ENCODE measurements at regions not wholly inside any gene's neighbourhood (a gene's known extent, or its start where the extent isn't known, plus 50 kb on each side); places are given as distances from the start of the nearest gene placed in this dataset.

- Histone ChIP-seq H2BK5ac (ENCODE audit: insufficient read length, low read length) (no peak overlapping the region), H3K4me2 (ENCODE audit: insufficient read depth, insufficient read length, low read length) (no peak overlapping the region), H4K8ac (replicated peaks; ENCODE audit: insufficient read length, low read depth, low read length) (no peak overlapping the region), H3K9me3 (ENCODE audit: control insufficient read depth, low read depth, low read length) (no peaks in the 10 kb centered on the region), H3K4ac (ENCODE audit: low read depth, low read length) (no peak overlapping the region), H4K20me1 (ENCODE audit: control insufficient read depth, insufficient read depth, insufficient read length) (no peaks in the 10 kb centered on the region), H4K5ac (ENCODE audit: insufficient read length, low read depth, low read length) (no peak overlapping the region), H3K23me2 (ENCODE audit: insufficient read length, low read depth, low read length, poor library complexity, severe bottlenecking) (no peaks in the 10 kb centered on the region), H3K4me1 (ENCODE audit: insufficient read depth, low read length) (no peaks in the 10 kb centered on the region), H3K27ac (ENCODE audit: insufficient read length, low read depth, low read length) (no peak overlapping the region), H3T11ph (ENCODE audit: low read length) (no peak overlapping the region), H3K9ac (ENCODE audit: extremely low read depth, insufficient read length, low read length) (no peak overlapping the region), H2BK120ac (ENCODE audit: low read depth, low read length, poor library complexity, severe bottlenecking) (no peak overlapping the region), H3K79me2 (ENCODE audit: insufficient read depth, low read length) (no peaks in the 10 kb centered on the region), H2BK15ac (ENCODE audit: low read depth, low read length) (no peak overlapping the region), H3K79me1 (ENCODE audit: insufficient read depth, low read depth, low read length, poor library complexity, severe bottlenecking) (no peaks in the 10 kb centered on the region), H3K14ac (ENCODE audit: insufficient read depth, low read length) (no peak overlapping the region; the same call in 1 of the 2 replicates), H3K56ac (ENCODE audit: insufficient read length, low read depth, low read length) (no peak overlapping the region), H2AK5ac (ENCODE audit: insufficient read length, low read length) (no peak overlapping the region), H2BK12ac (ENCODE audit: insufficient read length, low read depth, low read length) (no peak overlapping the region), H2BK20ac (ENCODE audit: low read depth, low read length, poor library complexity, severe bottlenecking) (no peak overlapping the region), H3K18ac (ENCODE audit: insufficient read length, low read depth, low read length) (no peak overlapping the region), H2AFZ (ENCODE audit: low read length) (no peak overlapping the region), H4K91ac (ENCODE audit: insufficient read length, low read depth, low read length) (no peak overlapping the region), H3K23ac (ENCODE audit: insufficient read length, low read depth, low read length) (no peak overlapping the region), H3K27me3 (ENCODE audit: insufficient read depth, low read length) (no peaks in the 10 kb centered on the region)
- Mint-ChIP-seq H3K36me3 (ENCODE audit: insufficient read depth in 1 of 3, low read depth in 3 of 3) (no peaks in the 10 kb centered on the region; a peak in 1 of 7 replicates), H3K4me1 (no peaks in the 10 kb centered on the region), H3K9me3 (peaks cover 2 to 6% of the 10 kb centered on the region in 2 experiments; a peak in 3 of 5 replicates), H3K27me3 (ENCODE audit: low read depth) (peaks cover 12% of the 10 kb centered on the region), H3K4me3 (no peak overlapping the region), H3K27ac (no peak overlapping the region)
- WGBS (ENCODE audit: extremely low coverage, insufficient read length, low lambda C conversion rate): no CpG with 5 or more reads among the region's 8 CpGs
- DNase-seq: no peak
- no peak for TF ChIP-seq CTCF (conservative IDR thresholded peaks at IDR 0.05)
These were observed 61.9 kb upstream of the FOXC1 start for GRCh38 chr6:1547785-1548184.

Data from H9 (cell line).